GM12865 (cell line): ENCODE measurements at regions not wholly inside any gene's neighbourhood (a gene's known extent, or its start where the extent isn't known, plus 50 kb on each side); places are given as distances from the start of the nearest gene placed in this dataset.

ENCODE experiments used
- DNase-seq: peaks from one replicate; pipeline ENCODE4 v3.0.0; 2010; ENCODE audit warnings: low read depth
- H3K4me3 ChIP-seq: 2 replicates; pipeline ENCODE4 v1.5.1; 2011; ENCODE audit warnings: mild to moderate bottlenecking, low read depth, low read length, control low read depth
- TF ChIP-seq, protein P1 (sequence below): IDR thresholded peaks from 2 replicates; pipeline ENCODE4 v1.5.1; 2011; ENCODE audit warnings: low read length, control low read depth, low read depth, inconsistent platforms; ENCODE audit not compliant: insufficient read depth; ENCODE audit errors: missing control alignments

GRCh38 chr5:24289582-24290335 lies 355.0 kb downstream of the CDH10 start:
- DNase-seq = no peak
- TF ChIP-seq, protein P1, sequence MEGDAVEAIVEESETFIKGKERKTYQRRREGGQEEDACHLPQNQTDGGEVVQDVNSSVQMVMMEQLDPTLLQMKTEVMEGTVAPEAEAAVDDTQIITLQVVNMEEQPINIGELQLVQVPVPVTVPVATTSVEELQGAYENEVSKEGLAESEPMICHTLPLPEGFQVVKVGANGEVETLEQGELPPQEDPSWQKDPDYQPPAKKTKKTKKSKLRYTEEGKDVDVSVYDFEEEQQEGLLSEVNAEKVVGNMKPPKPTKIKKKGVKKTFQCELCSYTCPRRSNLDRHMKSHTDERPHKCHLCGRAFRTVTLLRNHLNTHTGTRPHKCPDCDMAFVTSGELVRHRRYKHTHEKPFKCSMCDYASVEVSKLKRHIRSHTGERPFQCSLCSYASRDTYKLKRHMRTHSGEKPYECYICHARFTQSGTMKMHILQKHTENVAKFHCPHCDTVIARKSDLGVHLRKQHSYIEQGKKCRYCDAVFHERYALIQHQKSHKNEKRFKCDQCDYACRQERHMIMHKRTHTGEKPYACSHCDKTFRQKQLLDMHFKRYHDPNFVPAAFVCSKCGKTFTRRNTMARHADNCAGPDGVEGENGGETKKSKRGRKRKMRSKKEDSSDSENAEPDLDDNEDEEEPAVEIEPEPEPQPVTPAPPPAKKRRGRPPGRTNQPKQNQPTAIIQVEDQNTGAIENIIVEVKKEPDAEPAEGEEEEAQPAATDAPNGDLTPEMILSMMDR = no peak
- H3K4me3 ChIP-seq = no peak overlapping the region

DNA sequence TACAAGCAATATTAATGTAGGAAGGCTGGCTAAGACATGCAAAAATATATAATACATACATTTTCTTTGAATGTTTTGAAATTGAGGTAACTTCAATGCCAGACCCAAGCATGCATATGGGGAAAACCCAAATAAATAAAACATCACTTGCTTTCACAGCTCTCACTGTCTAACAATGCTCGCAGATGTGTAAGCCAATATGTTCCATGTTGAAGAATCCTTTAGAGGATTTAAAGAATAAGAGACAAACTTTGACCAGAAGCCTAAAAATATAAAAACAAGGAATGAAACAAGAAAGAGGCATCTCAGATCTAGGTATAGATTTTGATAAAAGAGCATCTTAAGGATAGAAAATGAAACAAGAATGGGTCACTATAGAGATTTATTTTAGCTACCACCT lies 354.2 kb downstream of the CDH10 start:
- no peak for DNase-seq
- TF ChIP-seq, protein P1 = no peak
- no peak overlapping the region for H3K4me3 ChIP-seq

- H3K4me3 ChIP-seq = no peak overlapping the region
- no peak for DNase-seq
- TF ChIP-seq, protein P1 = no peak
Measured at GRCh38 chr5:24291916-24292315, 352.9 kb downstream of the CDH10 start.

GRCh38 chr5:24294333-24294732 lies 350.4 kb downstream of the CDH10 start:
- no peak overlapping the region for H3K4me3 ChIP-seq
- no peak for DNase-seq
- TF ChIP-seq, protein P1 = no peak

DNA sequence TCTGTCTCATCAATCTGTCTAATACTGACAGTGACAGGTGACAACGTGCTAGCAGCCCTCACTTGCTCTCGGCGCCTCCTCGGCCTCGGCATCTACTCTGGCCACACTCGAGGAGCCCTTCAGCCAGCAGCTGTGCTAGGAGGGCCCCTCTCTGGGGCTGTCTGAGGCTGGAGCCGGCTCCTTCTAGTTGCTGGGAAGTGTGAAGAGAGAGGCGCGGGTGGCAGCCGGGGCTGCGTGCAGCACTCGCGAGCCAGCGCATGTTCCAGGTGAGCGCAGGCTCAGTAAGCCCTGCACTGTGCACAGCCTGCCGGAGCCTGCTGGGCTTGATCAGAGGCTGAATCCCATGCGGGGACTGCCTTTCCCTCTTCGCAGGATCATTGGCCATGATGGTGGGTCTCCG lies 330.7 kb downstream of the CDH10 start:
- no peak for DNase-seq
- TF ChIP-seq, protein P1 = no peak
- no peak overlapping the region for H3K4me3 ChIP-seq

GRCh38 chr5:24320643-24321042 lies 324.1 kb downstream of the CDH10 start:
- no peak for DNase-seq
- TF ChIP-seq, protein P1 = no peak
- H3K4me3 ChIP-seq = no peak overlapping the region

DNA sequence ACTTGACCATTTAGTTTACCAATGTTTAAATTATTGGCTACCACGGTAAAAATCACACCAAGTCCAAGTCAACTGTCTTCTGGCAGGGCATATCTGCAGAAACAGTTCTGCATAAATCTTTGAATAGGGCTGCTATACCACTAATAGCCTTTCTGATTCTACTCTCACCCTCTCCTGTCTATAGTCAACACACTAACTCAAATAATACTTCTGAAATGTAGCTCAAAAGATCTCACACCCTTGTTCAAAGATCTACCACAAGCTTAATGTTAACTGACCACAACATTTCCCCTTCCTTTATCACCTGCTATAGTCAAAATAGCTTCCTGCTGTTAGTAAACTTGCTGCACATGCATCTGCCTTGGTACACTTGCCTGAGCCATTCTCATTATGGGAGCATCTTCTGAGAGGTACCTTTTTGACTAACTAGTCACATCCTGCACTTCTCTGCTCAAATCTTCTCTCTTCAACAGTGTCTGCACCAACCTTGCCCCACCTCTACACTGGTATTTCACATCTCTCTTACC lies 319.4 kb downstream of the CDH10 start:
- no peak for DNase-seq
- TF ChIP-seq, protein P1 = no peak
- no peak overlapping the region for H3K4me3 ChIP-seq
